Cardiac muscle cell (in vitro differentiated cells and primary cell): ENCODE measurements at regions not wholly inside any gene's neighbourhood (a gene's known extent, or its start where the extent isn't known, plus 50 kb on each side); places are given as distances from the start of the nearest gene placed in this dataset.

ENCODE experiments used
- DNase-seq, 2 donors: peaks; one replicate each; pipeline versions ENCODE4 v3.0.0 to v3.0.0-alpha.2; 2010 to 2017; ENCODE audit warnings: low read depth in 1 of 2, low spot score in 1 of 2
- H3K27ac ChIP-seq: fragments of 200-600 bp; sonication (generic); 2 replicates; pipeline ENCODE4 v1.5.1; 2016
- H3K27me3 ChIP-seq: fragments of 200-600 bp; sonication (generic); 2 replicates; pipeline ENCODE4 v1.6.0; 2016; ENCODE audit warnings: control low read depth
- H3K36me3 ChIP-seq: fragments of 200-600 bp; sonication (generic); 2 replicates; pipeline ENCODE4 v1.5.1; 2016; ENCODE audit warnings: control low read depth
- H3K4me1 ChIP-seq: fragments of 200-600 bp; sonication (generic); 2 replicates; pipeline ENCODE4 v1.8.1; 2017; ENCODE audit warnings: low read depth, mild to moderate bottlenecking, mixed run types
- H3K4me3 ChIP-seq: fragments of 200-600 bp; sonication (generic); 2 replicates; pipeline ENCODE4 v1.5.1; 2016; ENCODE audit warnings: mild to moderate bottlenecking
- H3K9me3 ChIP-seq: fragments of 200-600 bp; sonication (generic); 2 replicates; pipeline ENCODE4 v1.5.1; 2017; ENCODE audit warnings: low read depth, mild to moderate bottlenecking, control low read depth
- TF ChIP-seq, protein P1 (sequence below): IDR thresholded peaks from 2 replicates; pipeline ENCODE4 v1.5.1; 2012; ENCODE audit warnings: low read depth, mild to moderate bottlenecking, low read length

DNA sequence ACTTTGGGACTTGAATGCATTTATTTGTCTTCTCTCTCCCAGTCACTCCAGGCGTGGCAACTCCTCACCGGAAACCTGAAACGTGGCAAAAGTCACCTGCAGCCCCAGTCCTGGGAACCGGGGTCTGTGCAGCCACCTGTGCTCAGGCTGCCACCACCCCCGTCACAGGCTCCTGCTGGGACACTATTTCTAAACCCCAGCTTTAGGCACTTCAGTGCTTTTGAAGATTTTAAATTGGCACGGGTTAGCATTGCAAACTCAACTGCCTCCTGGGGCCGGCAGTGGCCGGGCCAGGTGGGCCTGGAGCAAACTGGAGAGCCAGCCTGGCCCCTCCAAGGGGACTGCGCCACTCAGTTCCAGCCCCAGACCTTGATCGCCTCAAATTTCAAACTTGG, 146.7 kb upstream of the IQSEC1 start:
- no peaks in the 10 kb centered on the region for H3K36me3 ChIP-seq
- H3K4me3 ChIP-seq = no peak overlapping the region
- TF ChIP-seq, protein P1, sequence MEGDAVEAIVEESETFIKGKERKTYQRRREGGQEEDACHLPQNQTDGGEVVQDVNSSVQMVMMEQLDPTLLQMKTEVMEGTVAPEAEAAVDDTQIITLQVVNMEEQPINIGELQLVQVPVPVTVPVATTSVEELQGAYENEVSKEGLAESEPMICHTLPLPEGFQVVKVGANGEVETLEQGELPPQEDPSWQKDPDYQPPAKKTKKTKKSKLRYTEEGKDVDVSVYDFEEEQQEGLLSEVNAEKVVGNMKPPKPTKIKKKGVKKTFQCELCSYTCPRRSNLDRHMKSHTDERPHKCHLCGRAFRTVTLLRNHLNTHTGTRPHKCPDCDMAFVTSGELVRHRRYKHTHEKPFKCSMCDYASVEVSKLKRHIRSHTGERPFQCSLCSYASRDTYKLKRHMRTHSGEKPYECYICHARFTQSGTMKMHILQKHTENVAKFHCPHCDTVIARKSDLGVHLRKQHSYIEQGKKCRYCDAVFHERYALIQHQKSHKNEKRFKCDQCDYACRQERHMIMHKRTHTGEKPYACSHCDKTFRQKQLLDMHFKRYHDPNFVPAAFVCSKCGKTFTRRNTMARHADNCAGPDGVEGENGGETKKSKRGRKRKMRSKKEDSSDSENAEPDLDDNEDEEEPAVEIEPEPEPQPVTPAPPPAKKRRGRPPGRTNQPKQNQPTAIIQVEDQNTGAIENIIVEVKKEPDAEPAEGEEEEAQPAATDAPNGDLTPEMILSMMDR = no peak
- H3K4me1 ChIP-seq = no peaks in the 10 kb centered on the region
- DNase-seq = no peak
- no peaks in the 10 kb centered on the region for H3K9me3 ChIP-seq
- no peak overlapping the region for H3K27ac ChIP-seq
- H3K27me3 ChIP-seq = no peaks in the 10 kb centered on the region

DNA sequence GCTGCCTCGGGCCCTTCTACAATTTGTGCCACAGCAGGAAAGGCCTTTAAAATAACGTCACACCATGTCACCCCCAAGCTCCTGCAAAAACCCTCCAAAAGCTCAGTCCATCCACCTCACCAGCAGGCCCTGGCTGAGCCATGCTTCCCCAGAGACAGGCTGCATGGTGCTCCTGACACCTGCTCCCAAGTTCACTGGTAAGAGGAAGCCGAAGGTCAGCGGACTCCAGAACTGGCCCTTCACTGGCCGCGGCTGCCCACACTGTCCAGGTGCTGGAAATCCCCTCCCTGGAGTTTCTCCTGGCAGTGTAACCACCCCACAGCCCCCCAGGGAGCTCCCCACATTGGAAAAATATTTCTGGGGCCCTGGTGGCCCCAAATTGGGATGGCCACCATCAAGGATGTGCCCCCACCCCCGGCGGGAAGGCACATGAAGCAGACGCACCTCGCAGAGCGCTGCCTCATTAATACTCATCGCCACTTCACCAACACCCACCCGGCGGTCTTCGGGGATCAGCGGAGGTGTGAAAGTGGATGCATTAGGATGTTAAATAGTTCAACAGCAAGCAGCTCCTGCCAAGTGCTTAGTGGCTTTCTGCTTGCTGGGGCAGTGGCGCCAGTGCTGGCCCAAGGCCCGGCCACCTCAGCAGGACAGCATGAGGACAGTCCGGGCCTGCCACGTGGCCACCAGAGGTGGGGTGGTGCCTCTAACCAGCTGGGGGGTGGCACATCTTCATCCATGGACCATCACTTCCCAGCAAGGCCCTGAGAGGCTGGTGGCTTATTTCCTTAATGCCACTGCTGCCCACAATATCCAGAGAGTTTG, 146.1 kb upstream of the IQSEC1 start:
- Histone ChIP-seq H3K27ac (no peak overlapping the region), H3K36me3 (no peaks in the 10 kb centered on the region), H3K4me3 (no peak overlapping the region), H3K4me1 (no peaks in the 10 kb centered on the region), H3K27me3 (no peaks in the 10 kb centered on the region), H3K9me3 (no peaks in the 10 kb centered on the region)
- TF ChIP-seq, protein P1 = no peak
- no peak for DNase-seq

DNA sequence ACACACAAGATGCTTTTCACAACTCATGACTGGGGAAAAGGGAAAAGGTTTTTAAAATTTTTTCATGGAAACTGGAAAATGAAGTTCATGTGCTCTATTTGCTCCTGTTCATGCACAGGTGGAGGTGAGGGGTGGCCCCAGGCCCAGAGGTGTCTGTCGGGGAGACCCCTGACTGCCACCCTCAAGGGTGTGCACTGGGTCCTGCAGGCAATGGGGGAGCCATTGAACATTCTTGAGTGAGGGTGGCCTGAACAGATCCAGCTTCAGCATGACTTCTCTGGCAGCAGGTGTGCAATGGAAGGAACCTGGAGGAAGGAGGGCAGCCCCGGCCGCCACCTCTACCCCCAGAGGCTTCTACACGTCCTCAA, 145.3 kb upstream of the IQSEC1 start:
- H3K27ac ChIP-seq = no peak overlapping the region
- no peaks in the 10 kb centered on the region for H3K27me3 ChIP-seq
- H3K4me3 ChIP-seq = no peak overlapping the region
- no peaks in the 10 kb centered on the region for H3K36me3 ChIP-seq
- H3K9me3 ChIP-seq = no peaks in the 10 kb centered on the region
- no peaks in the 10 kb centered on the region for H3K4me1 ChIP-seq
- TF ChIP-seq, protein P1 = no peak
- no peak for DNase-seq

DNA sequence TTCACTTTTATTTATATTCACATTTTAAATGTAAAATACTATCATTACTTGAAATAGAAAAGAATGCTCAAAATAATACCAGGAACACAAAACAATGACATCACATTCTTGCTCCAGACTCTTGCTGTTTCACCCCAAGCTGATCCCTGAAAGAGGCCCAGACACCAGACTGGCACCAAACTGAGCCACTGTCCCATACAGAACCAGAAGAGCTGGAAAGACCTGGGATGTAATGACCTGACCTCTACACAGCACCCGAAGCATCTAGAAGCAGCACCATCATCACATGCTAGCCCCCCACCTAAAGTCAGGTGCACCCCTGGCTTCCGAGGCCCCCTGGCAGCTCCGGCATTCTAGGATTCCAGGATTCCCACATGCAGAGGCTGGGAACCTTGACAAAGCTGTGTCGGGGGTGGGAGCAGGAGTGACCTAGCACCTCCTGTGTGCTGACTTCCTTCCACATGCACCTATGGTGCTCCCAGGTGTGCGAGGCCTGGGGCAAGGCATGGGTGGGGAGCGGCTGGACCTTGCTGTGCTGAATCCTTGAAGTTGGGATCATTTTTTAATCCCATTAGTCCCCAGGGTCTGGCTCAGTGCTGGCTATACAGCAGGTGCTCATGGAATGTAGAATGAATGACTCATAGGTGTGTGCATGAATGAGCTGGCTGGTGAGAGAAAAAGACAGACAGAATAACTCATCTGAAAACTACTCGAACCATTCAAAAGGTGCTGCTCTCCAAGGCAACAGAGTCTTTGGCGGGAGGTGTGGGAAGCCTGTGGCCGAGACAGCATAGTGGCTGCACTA, 144.7 kb upstream of the IQSEC1 start:
- DNase-seq = no peak
- no peak overlapping the region for H3K27ac ChIP-seq
- H3K9me3 ChIP-seq = no peaks in the 10 kb centered on the region
- no peaks in the 10 kb centered on the region for H3K36me3 ChIP-seq
- TF ChIP-seq, protein P1 = no peak
- H3K27me3 ChIP-seq = no peaks in the 10 kb centered on the region
- no peak overlapping the region for H3K4me3 ChIP-seq
- no peaks in the 10 kb centered on the region for H3K4me1 ChIP-seq

DNA sequence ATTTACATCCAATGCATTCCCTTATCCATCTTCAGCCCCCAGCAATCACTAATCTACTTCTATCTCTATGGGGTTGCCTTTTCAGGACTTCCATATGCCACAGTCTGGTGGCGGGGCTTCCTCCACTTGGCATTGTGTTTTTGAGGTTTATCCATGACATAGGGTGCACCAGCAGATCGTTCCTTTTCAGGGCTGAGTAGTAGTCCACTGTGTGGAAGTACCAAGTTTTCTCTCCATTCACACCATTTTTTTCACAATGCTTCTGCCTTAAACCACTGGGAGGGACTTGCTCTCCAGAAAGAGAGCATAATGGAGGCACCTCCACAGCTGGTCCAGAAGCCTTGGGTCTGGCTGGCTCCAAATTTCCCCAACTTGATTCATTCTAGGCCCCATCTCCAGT, 144.0 kb upstream of the IQSEC1 start:
- Histone ChIP-seq H3K27ac (no peak overlapping the region), H3K27me3 (no peaks in the 10 kb centered on the region), H3K4me1 (no peaks in the 10 kb centered on the region), H3K9me3 (no peaks in the 10 kb centered on the region), H3K4me3 (no peak overlapping the region), H3K36me3 (no peaks in the 10 kb centered on the region)
- no peak for DNase-seq
- TF ChIP-seq, protein P1 = no peak
